GM04503 (cell line): ENCODE measurements at regions not wholly inside any gene's neighbourhood (a gene's known extent, or its start where the extent isn't known, plus 50 kb on each side); places are given as distances from the start of the nearest gene placed in this dataset.
A peak's percentile ranks its signal among the peaks of the same experiment; 100 is the strongest.

ENCODE experiments used
- DNase-seq: peaks from one replicate; pipeline ENCODE4 v3.0.0-alpha.2; 2012; ENCODE audit warnings: low read depth

- no peak for DNase-seq
Observed at GRCh38 chr5:5685737-5686136, 263.3 kb downstream of the ICE1 start.

GRCh38 chr5:5683174-5683573 is 260.7 kb downstream of the ICE1 start:
- no peak for DNase-seq

- no peak for DNase-seq
Observed at GRCh38 chr5:5678909-5679308, 256.4 kb downstream of the ICE1 start.

- no peak for DNase-seq
Observed at GRCh38 chr5:5677738-5678137, 255.3 kb downstream of the ICE1 start.

- DNase-seq: no peak
Observed at GRCh38 chr5:5676218-5676617, 253.7 kb downstream of the ICE1 start.

GRCh38 chr5:5675511-5675910 is 253.0 kb downstream of the ICE1 start:
- DNase-seq: no peak

- no peak for DNase-seq
Observed at GRCh38 chr5:5671823-5672222, 249.3 kb downstream of the ICE1 start.

GRCh38 chr5:5667136-5667554 is 244.7 kb downstream of the ICE1 start:
- no peak for DNase-seq

- DNase-seq: no peak
Observed at GRCh38 chr5:5666369-5666768, 243.9 kb downstream of the ICE1 start.

GRCh38 chr5:5666076-5666365 is 243.5 kb downstream of the ICE1 start:
- DNase-seq: no peak

- DNase-seq: no peak
Observed at GRCh38 chr5:5665225-5666075, 243.0 kb downstream of the ICE1 start.

GRCh38 chr5:5658889-5659465 is 236.5 kb downstream of the ICE1 start:
- no peak for DNase-seq

GRCh38 chr5:5658226-5658625 is 235.7 kb downstream of the ICE1 start:
- peak; percentile 24 for DNase-seq

GRCh38 chr5:5652181-5652580 is 229.7 kb downstream of the ICE1 start:
- no peak for DNase-seq

GRCh38 chr5:5650949-5651348 is 228.5 kb downstream of the ICE1 start:
- DNase-seq: no peak

- no peak for DNase-seq
Observed at GRCh38 chr5:5650242-5650641, 227.8 kb downstream of the ICE1 start.

- DNase-seq: no peak
Observed at GRCh38 chr5:5649641-5650040, 227.2 kb downstream of the ICE1 start.

- DNase-seq: no peak
Observed at GRCh38 chr5:5648694-5649093, 226.2 kb downstream of the ICE1 start.

- no peak for DNase-seq
Observed at GRCh38 chr5:5645891-5646290, 223.4 kb downstream of the ICE1 start.

- no peak for DNase-seq
Observed at GRCh38 chr5:5645198-5645597, 222.7 kb downstream of the ICE1 start.

GRCh38 chr5:5644249-5644648 is 221.8 kb downstream of the ICE1 start:
- no peak for DNase-seq

- no peak for DNase-seq
Observed at GRCh38 chr5:5643481-5643880, 221.0 kb downstream of the ICE1 start.

- DNase-seq: no peak
Observed at GRCh38 chr5:5638211-5638610, 215.7 kb downstream of the ICE1 start.

GRCh38 chr5:5637173-5637572 is 214.7 kb downstream of the ICE1 start:
- no peak for DNase-seq
